Dedifferentiated amniotic fluid mesenchymal stem cell (primary cell): ENCODE measurements at regions not wholly inside any gene's neighbourhood (a gene's known extent, or its start where the extent isn't known, plus 50 kb on each side); places are given as distances from the start of the nearest gene placed in this dataset.

Source experiments
- DNase-seq: peaks from one replicate; pipeline ENCODE4 v3.0.0-alpha.2; 2016; ENCODE audit errors: extremely low spot score

DNA sequence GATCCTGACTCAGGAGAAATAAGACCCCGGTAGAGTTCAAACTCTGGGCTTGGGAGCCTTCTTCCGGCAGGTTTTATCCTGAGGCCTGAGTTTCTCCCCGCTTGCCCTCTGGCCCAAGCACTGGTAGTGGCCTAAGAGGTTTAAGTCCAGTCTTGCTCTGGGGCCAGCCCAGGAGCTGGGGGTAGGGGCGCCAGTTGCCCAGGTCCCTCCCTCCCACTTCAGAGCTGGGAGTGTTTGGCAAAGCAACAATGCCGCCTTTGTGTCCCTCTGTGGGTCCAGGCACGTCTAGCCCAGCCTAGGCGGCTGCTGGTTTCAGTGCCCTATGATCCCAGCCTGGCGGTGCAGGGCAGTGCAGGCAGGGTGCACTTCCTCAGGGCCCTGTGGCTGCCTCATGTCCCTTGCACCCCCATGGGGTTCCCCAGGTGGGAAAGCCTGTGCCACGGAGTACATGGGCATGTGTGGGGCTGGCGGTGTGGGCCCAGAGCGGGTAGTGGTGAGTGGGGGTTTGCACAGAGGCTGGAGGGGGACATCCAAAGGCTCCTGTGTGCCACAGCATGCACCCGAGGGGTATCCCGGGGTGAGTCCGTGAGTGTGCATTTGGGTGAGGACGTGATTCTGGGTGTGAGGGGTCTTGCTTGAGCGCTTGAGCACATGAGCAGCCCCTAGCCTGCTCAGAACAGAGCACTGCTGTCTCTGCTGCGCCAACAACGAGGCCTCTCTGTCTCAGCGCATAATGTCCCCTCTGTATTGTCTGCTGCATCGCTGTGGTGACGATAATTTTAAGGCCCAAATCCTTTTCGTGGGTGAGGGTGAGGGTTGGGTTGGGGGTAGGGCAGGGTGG, 61.7 kb upstream of the PSD2 start:
- DNase-seq, result no peak

DNA sequence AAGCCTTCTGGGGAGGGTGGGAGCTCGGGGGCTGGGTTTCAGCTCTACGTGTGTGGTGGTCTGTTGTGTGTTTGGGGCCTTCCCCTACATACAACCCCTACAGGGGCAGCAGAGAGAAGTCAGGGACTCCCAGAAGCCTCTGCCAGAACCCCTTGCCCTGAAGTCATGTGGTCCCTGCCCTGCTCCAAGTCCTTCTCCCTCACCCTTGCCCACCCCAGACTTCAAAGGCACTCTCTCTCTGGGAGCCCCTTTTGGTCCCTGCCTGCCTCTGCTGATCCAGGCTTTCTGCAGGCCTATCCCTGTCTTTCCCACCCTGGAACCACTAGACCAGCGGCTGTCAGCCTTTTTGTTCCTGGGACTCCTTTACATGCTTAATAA, 61.1 kb upstream of the PSD2 start:
- no peak for DNase-seq

- DNase-seq, result no peak
Observed at GRCh38 chr5:139738193-139739149, 57.1 kb upstream of the PSD2 start.

DNA sequence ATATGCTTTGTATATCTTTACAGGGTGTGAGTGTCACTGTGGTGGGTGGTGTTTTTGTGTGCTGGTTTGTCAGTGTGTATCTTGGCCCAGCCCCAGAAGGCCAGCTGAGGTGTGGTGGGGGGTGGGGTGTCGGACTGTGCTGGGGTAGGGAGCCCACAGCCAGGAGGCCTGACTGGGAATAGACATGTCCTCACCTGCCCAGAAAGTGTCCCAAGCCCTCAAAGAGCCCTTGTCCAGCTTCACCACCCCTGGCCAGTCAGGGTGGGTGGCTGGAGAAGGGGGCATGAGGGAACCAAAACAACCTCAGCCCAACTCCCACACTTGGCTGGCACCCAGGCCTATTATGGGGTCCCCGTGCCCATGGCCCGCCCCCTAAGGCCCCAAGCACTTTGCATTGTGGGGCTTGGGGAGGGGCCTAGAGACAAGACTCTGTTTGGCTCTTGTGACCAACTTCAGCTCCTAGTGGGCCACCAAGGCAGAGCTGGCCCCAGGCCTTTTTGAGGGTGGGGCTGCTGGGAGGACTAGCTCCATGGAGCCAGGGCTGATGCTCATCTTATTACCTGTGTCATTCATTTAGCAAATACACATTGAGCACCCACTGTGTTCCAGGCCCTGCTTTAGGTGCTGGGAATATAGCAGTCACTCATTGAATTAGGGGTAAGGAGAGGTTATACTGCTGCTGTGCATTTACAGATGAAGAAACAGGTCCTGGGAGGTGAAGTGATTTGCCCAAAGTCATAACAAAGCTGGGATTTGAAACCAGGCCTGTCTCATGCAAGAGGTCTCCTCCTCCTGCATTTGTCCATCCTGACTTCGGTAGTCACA, 56.2 kb upstream of the PSD2 start:
- DNase-seq, result no peak

DNA sequence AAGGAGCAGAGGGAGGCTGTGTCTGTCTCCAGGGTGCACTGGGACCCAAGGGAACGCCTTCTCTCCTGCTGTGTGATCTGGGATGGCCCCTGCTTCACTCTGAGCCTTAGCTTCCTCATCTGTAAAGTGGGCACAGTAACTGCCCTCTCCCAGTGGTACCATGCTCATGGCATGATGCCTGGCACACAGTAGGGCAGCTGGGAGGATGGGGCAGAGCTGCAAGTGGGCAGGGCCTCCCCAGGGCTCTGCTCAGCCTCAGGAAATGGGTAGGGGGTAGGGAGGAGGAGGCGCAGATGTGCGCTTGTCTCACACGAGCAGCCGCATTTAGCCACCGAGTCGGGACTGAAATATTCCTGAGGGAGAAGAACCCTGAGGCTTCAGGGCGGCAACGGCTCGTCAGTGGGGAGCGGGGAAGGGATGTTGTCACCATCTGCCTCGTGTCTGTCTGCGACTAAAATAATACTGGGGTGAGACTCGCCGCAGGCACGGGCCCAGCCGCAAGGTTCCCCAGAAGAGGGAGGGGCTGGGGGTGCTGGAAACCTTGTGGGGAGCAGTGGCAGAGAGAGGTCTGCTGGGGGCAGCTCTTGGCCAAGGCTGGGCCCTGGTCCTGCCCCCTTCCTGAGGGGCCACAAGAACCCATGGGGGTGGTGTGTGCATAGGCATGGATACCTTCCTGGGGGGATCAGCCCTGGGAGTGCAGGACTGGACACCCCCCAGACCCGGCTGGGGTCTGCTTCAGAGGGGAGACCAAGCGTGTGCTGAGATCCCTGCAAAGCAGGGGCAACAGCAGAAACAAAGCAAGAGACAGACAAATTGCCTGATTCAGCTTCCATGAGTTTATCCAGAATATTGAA, 55.2 kb upstream of the PSD2 start:
- DNase-seq, result no peak

DNA sequence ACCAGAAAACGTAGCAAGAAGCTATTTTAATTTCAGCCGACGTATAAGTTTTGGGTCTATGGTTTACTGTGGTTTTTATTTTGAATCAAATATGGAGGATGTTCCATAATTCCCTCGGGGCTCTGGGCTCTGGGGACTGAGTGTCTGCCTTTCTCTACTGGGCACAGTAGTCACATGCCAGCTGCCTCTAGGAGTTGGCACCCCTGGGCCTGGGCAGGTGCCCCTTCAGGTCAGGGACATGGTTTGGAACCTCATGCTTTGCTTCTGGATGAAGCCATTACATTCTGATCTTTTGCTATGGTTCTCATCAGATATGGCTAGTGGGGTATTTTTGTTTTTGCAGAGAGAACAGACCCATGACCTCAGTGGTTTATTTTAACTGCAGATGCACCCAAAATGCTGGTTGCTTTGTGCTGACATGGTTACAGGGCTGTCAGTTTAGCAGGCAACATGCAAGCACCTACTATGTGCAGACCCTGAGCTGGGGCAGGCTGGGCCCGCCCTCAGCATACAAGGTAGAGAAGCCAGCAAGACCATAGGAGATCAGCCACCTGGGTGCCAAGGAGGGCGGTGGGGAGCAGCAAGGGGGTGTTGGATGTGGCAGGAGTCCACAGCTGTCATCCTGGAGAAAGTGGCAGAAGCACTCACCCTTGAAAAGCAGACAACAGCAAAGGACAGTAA, 54.5 kb upstream of the PSD2 start:
- DNase-seq, result no peak

DNA sequence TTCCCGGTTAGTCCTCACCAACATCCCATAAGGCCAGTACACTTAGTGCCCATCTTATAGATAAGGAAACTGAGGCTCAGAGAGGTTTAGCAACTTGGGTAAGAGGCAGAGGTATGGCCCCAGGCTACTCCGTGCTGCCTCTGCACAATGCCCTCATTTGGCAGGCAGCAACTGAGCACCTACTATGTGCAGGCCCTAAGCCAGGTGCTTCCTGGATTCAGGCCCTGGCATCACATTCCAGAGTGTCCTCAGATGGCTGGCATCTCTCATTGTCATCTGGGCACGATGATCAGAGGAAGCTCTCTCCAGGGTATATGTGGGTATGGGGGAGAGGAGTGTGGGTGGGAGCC, 53.8 kb upstream of the PSD2 start:
- DNase-seq, result no peak

DNA sequence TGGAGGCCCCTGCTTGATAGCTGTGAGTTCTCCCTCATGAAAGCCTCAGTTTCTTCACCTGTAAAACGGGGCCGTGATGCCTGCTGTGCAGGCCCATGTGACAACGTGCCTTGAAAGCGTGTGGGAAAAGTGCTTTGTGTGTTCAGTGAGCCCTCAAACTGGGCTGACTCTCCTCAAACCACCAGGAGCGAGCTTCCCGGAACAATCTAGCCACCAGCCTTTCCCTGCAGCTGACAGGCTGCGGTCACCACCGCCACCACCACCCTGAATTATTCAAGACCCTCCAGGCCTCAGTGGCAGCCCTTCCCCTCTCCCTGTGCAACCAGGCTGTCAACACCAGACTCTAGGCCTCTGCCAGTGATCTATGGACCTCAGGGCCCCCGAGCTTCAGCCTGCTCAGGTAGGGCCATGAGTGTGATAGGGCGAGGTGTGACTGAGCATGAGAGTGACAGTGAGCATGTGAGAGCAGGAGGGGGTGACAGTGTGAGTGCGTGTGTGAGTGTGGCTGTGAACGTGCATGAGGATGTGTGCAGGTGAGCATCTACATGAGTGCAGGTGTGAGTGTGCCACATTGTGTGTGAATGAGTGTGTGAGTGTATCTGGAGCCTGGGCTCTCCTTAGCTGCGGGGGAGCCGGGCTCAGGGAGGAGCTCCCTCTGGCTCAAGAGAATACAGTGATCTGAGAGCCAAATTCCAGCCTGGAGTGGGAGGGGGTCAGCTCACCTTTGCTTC, 53.3 kb upstream of the PSD2 start:
- DNase-seq, result no peak

GRCh38 chr5:139743001-139743771, 52.4 kb upstream of the PSD2 start:
- no peak for DNase-seq

DNA sequence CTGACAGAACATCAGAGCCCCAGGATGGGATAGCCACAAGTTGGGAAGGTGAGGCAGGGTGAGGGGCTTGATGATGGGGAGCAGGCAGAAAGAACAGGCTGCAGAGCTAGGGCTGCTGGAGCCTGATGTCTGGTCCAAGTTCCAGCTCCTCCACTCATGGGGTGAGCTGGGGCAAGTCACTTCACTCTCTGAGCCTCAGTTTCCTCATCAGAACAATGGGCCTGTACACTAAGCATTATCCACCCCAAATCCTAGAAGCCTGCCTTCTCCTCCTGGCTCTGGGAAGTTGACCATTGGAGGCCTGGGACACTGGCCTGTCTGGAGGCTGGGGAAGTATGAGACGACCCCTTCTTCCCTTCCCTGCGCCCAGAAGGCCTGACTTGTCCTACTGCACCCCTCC, 51.8 kb upstream of the PSD2 start:
- DNase-seq, result no peak

DNA sequence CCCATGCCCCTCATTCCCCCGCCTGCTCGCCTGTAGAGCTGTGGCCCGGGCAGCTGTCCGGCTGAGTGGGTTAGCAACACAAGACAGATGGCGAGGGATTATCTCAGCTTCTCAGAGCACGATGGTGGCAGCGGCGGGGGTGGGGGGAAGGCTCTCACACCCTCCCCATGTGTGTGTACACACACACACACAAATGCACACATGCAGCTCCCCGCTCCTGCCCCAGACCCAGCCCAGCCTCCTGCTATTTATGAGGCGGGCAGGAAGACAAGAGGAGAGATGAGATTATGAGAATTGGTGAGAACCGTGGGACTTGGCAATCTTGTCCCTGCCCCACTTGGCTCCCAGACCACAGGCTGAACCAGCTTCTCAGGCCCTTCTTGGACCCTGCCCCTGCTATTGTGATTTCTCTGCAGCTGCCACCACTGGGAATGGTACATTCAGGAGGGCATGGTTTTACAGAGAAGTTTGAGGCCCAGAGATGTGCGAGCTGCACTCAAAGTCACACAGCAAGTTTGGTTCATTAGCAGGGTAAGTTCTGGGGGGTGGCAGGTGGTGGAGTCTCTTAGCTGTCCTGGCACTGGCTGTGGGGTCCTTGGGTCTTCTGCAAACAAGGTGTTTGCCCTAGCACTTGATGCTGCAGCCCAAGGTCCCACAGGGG, 51.0 kb upstream of the PSD2 start:
- no peak for DNase-seq

- DNase-seq, result peak; percentile 73
Observed at GRCh38 chr5:139745132-139745799, 50.3 kb upstream of the PSD2 start.

DNA sequence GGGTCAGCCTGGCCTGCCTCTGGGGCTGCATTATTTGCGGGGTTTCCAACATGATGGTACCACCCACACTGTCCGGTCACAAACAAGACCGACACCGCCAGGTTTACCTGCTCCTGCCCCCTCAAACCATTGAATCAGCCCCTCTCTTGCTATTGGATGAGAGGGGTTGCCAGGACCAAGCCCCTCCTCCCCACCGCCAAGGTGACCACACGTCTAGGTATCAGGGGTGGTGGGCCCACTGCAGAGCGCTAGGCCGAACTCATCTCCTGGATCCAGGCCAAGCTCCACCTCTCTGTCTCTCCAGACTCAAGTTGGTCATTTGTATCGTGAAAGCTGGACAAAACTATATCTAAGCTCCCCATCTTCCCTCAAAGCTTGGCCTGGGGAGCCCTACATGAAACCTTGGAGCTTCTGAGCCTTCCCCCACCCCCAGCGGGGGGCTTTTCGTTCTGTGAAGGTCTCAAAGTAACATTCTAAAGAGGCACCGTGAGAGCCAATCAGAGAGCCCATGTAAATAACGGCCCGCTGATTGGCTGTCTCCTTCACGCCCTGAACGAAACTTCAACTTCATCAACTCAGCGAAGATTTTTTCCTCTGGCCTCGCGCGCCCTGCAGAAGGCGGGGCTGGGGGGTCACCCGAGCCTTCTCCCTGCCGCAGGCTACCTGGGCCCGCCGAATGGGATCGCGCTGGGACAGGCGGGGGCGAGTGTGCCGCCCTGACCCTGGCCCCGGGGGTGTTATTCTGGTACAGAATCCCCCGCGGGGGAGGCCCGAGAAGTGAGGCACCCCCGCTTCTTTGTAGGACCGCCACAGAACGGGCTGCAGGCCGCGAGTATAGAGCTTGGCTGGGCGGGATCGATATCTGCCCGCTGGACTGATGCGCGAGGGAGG, 49.6 kb upstream of the PSD2 start:
- peak; percentile 46 for DNase-seq
